Activated CD4-positive, alpha-beta T cell treated with anti-CD3 and anti-CD28 coated beads for 24 hours (primary cell): ENCODE measurements at regions not wholly inside any gene's neighbourhood (a gene's known extent, or its start where the extent isn't known, plus 50 kb on each side); places are given as distances from the start of the nearest gene placed in this dataset.

Source experiments
- DNase-seq, 2 donors: peaks; one replicate each; pipeline ENCODE4 v3.0.0-alpha.2; 2020; ENCODE audit warnings: low read depth in 2 of 2

GRCh38 chr15:31456354-31457060 lies 129.9 kb downstream of the KLF13 start:
- no peak for DNase-seq

GRCh38 chr15:31457161-31457560 lies 130.5 kb downstream of the KLF13 start:
- no peak for DNase-seq

- DNase-seq: no peak
Observed at GRCh38 chr15:31457631-31458526, 131.2 kb downstream of the KLF13 start.

- DNase-seq: peak in 1 of 2 donors; percentile 42
Observed at GRCh38 chr15:31458596-31459399, 132.2 kb downstream of the KLF13 start.

- DNase-seq: no peak
Observed at GRCh38 chr15:31459400-31459748, 132.7 kb downstream of the KLF13 start.

GRCh38 chr15:31461375-31461774 lies 134.7 kb downstream of the KLF13 start:
- DNase-seq: no peak

GRCh38 chr15:31461911-31462480 lies 135.4 kb downstream of the KLF13 start:
- DNase-seq: no peak

- no peak for DNase-seq
Observed at GRCh38 chr15:31463521-31464102, 137.0 kb downstream of the KLF13 start.

- no peak for DNase-seq
Observed at GRCh38 chr15:31464216-31465082, 137.8 kb downstream of the KLF13 start.

- DNase-seq: no peak
Observed at GRCh38 chr15:31465083-31465955, 138.7 kb downstream of the KLF13 start.

GRCh38 chr15:31467361-31467760 lies 140.7 kb downstream of the KLF13 start:
- no peak for DNase-seq

GRCh38 chr15:31468911-31469785 lies 142.5 kb downstream of the KLF13 start:
- DNase-seq: no peak

GRCh38 chr15:31469786-31470525 lies 143.3 kb downstream of the KLF13 start:
- no peak for DNase-seq

- DNase-seq: no peak
Observed at GRCh38 chr15:31470756-31471155, 144.1 kb downstream of the KLF13 start.

- no peak for DNase-seq
Observed at GRCh38 chr15:31471731-31472430, 145.2 kb downstream of the KLF13 start.

- DNase-seq: peak in 1 of 2 donors; percentile 30
Observed at GRCh38 chr15:31472636-31473384, 146.2 kb downstream of the KLF13 start.
